HG03575 (cell line): ENCODE measurements at regions not wholly inside any gene's neighbourhood (a gene's known extent, or its start where the extent isn't known, plus 50 kb on each side); places are given as distances from the start of the nearest gene placed in this dataset.

Source experiments
- ATAC-seq: cut with Tn5 transposase; IDR thresholded peaks from one replicate; pipeline ENCODE4 v1.9.1; 2021; ENCODE audit not compliant: unreplicated experiment, insufficient number of reproducible peaks, low FRiP score; ENCODE audit errors: extremely low read depth

DNA sequence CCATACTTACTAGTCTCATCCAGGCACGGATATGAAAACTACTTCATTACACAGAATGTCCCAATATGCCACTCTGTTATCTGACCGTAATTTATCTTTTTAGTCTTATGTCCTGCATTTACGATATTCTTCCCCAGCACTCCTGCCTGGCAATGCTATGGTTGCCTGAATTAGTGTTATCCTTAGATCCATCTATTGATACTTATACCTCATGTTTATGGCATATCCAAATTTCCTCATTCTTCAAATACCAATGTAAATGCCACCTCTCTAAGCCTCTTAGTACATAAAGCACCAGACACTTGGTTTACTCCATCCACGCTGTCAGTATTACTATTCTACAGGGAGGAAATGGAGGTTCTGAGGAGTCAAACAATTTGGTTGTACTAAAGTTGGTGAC, 507.8 kb upstream of the NMUR2 start:
- no peak for ATAC-seq

- ATAC-seq, result no peak
Observed at GRCh38 chr5:152932621-152933020, 527.5 kb upstream of the NMUR2 start.

GRCh38 chr5:152933056-152933455, 528.0 kb upstream of the NMUR2 start:
- no peak for ATAC-seq

GRCh38 chr5:152938630-152939029, 533.6 kb upstream of the NMUR2 start:
- no peak for ATAC-seq

- no peak for ATAC-seq
Observed at GRCh38 chr5:152942633-152943336, 537.7 kb upstream of the NMUR2 start.

DNA sequence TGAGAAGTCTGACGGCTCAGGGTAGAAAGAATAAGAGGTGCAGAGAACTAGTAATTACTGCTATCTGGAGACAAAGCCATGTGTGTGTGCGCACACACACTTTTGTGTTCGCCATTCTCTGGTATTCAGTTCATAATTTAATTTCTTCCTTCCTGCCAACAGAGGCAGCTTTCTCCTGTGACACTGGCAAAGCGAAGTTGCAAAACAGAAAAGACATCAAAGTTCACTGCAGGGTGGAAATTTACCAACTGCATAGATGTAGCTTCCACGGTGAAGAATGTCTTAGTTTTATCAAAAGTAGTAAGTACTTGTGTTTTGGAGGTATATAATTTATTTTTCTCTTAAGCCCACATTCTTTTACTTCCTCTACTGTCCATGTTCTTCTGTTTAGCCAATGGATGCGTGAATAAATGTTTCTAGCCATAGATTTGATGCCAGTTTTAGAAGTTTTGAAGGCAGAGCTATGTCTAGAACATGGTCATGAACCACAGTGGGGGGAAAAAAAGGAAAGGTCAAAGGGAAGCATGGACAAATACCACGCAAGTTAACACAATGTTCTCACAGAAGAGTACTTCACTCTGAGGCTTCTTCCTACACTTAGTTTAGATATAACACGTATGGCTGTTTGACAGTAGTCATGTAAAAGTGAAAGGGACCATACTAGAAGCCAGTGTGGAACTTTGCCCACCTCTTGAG, 536.5 kb upstream of the GRIA1 start:
- ATAC-seq, result no peak

GRCh38 chr5:152956943-152957613, 533.4 kb upstream of the GRIA1 start:
- ATAC-seq, result no peak

DNA sequence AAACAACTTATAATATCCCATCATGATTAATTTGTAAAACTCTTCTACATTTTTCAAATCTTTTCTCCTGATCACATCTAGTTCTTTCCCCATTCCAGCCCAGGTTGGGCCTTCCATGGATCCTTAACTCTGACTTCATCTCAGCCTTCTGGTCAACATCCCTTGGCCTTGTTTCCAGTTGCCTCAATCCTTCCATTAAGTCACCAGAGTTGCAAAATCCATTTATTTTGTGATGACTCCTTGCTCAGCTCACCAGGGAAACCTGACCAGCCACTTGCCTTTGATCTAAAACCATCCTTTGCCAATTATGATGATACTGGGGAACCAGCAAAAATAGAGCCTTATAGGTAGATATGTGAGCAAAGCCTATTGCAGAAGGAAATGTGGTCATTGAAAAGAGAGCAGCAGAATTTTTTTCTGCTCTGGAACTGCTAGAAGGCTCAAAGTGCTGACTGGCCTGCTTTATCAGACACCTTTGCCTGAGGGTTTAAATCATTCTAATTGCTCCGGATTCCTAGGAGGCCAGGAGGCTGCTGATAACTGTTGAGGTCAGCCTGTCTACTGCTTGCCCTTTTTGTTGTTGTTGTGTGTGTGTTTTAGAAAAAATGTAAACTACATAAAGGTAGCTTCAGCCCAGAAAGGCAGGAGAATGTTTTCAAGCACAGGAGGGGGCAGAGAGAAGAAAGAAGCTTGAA, 512.2 kb upstream of the GRIA1 start:
- ATAC-seq, result no peak

DNA sequence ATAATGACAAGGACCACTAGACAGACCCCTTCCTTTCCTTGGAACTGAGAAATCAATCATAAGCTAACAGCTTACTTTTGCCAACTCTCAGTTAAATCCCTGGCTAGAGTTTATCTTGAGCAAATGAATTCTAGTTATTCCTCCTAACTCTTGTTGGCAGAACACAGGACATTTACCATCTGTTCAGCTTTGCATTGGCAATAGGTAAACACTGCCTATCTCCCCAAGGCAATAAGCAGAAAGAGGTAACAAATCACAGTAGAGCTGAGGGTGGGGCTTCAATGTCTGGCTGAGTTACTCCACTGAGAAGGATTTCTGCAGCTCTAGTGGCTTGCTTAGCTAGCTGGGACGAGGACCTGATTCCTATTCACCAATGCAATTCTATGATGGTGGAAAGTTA, 503.3 kb upstream of the GRIA1 start:
- ATAC-seq, result no peak

DNA sequence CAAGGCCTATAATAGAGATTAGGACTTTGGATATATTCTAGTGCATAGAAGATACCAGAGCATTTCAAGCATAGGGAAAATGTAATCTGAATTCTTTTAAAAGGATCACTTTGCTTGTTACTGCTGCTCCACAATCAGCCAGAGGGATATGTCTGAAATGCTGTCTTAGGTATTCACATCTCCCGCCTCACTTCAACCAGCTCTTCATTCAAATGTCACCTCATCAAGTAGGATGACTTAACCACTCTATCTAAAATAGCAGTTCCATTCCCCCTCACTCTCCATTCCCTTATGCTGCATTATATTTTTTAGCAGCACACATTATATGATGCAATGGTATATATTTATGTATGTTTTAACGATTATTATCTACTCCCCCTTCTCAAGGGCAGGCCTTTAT, 500.3 kb upstream of the GRIA1 start:
- ATAC-seq, result no peak

- no peak for ATAC-seq
Observed at GRCh38 chr5:152990649-152991048, 499.8 kb upstream of the GRIA1 start.

DNA sequence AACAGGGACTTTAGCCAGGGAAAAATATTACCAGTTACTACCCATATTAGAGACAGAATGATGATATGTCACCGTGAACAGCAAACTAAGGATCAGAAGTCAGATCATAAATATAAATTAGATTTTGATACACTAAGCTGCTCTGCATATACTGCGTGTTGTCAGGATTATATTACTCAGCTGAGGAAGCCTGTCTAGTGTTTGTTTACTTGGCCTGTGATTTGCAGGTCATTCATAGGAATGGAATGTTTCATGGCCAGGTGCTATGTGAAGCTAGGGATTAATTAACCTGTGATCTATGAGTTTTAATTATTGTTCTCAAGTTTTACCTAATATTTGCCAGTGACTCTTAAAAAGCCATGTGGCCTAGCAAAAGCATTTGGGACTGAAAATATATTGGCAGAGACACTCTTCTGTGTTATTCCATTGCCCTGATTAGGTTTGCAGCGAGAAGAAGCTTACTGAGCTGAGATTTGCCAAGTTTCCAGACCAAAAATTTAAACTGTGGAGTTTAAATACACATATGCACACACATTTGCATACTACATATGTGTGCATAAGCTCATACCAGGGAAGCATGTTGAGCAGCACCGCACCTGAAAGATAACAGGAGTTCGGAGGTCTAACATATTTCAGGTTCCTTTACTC, 496.3 kb upstream of the GRIA1 start:
- no peak for ATAC-seq

- no peak for ATAC-seq
Observed at GRCh38 chr5:152995214-152995725, 495.2 kb upstream of the GRIA1 start.

DNA sequence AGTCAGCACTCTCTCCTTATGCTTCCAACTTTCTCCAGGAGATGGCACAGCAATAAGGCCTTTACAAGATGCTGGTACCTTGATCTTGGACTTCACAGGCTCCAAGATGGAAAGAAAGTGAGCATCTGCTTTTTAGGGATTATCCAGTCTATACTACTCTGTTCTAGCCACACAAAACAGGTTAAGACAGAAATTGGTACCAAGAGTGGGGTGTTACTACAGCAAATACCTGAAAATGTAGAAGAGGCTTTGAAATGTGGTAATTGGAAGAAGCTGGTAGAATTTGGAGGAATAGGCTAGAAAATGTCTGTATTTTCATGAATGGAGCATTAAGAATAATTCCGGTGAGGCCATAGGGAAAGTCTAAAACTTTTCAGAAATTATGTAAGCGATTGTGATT, 484.8 kb upstream of the GRIA1 start:
- no peak for ATAC-seq

DNA sequence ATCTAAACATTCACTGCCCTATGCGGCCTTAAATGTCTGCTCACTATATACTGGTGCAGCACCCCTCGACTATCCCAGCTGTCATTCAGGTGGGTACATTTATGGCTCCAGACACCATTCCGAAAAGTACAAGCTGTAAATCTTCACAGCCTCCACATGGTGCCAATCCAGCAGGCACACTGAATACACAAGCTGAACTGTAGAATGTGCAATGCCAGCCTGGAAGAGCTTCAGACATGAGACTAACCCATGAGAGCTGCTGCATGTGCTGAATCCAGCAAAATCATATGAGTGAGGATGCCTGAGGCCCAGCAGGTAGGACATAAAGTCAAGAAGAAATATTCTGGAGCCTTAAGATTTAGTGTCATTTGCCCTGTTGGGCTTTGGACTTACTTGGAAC, 483.8 kb upstream of the GRIA1 start:
- no peak for ATAC-seq

GRCh38 chr5:153014194-153014593, 476.3 kb upstream of the GRIA1 start:
- no peak for ATAC-seq

GRCh38 chr5:153018121-153018520, 472.3 kb upstream of the GRIA1 start:
- no peak for ATAC-seq

DNA sequence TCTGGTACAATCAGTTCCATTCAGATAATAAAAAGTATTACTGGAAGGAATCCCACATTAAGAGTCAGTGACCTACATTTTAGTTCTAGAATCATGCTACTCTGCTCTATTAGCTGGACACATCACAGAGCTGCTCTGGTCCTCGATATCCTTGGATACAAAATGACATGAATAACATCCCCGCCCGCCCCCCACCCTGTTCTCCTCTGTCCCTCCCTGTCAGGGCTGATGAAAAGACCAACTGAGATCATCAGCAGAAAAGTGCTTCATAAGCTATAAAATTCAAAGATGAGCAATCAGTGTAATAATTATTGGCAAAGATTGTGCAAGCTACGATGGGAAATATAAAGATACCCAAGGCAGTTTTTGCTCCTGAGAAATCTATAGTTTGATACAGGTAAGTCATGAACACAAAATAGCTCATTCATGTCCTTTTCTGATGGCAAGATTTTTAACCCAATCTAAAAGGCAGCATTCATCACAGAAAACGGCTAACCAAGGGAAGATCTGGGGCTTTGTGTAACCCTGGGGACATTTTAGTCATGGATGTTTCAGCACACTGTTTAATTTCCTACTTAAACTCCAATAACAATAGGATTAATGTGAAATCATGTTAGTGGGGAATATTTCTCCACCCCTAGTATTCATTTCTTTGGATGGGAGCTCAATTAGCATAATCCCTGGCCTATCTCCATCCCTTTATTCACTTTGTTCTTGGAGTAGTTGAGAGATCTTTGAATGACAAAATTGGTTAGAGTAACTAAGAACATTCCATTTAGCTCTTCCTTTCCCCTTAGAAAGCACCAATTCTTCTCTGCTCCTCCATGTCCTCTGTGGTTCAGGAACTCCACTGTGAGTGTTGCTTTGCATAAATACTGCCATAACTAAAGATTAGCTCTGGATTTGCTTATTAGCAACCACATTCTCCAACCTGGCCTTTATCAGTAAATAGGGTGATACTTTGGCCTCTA, 459.4 kb upstream of the GRIA1 start:
- no peak for ATAC-seq
